ENCODE measurements at regions not wholly inside any gene's neighbourhood (a gene's known extent, or its start where the extent isn't known, plus 50 kb on each side); places are given as distances from the start of the nearest gene placed in this dataset.

DNA sequence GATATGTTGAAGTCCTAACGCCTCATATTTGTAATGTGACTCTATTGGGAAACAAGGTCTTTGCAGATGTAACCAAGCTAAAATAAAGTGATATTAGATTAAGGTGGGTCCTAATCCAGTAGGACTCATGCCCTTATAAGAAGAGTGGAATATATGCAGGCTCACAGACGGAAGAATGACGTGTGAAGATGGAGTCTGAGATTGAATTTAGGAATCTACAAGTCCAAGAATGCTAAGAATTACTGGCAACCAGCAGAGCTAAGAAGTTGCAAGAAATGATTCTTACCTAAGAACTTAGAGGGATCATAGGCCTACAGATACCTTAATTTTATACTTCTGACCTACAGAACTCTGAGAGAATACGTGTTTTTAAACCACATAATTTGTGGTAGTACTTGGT, 350.0 kb upstream of the ST8SIA4 start:
- TF ChIP-seq, protein P1, sequence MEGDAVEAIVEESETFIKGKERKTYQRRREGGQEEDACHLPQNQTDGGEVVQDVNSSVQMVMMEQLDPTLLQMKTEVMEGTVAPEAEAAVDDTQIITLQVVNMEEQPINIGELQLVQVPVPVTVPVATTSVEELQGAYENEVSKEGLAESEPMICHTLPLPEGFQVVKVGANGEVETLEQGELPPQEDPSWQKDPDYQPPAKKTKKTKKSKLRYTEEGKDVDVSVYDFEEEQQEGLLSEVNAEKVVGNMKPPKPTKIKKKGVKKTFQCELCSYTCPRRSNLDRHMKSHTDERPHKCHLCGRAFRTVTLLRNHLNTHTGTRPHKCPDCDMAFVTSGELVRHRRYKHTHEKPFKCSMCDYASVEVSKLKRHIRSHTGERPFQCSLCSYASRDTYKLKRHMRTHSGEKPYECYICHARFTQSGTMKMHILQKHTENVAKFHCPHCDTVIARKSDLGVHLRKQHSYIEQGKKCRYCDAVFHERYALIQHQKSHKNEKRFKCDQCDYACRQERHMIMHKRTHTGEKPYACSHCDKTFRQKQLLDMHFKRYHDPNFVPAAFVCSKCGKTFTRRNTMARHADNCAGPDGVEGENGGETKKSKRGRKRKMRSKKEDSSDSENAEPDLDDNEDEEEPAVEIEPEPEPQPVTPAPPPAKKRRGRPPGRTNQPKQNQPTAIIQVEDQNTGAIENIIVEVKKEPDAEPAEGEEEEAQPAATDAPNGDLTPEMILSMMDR (IDR thresholded peaks at IDR 0.05) = no peak

DNA sequence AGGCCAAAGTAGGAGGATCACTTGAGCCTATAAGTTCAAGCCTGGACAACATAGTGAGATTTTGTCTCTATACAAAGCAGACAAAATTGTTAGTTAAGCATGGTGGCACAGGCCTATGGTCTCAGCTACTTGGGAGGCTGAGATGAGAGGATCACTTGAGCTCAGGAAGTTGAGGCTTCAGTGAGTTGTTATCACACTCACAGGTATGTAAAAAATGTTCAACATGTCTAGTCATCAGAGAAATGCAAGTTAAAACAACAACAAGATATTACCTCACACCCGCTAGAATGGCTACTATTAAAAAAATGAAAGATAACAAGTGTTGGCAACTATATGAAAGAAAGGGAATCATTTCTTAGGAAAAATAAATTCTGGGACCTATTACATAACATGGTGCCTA, 341.5 kb upstream of the ST8SIA4 start:
- TF ChIP-seq, protein P1 (IDR thresholded peaks at IDR 0.05) = no peak

DNA sequence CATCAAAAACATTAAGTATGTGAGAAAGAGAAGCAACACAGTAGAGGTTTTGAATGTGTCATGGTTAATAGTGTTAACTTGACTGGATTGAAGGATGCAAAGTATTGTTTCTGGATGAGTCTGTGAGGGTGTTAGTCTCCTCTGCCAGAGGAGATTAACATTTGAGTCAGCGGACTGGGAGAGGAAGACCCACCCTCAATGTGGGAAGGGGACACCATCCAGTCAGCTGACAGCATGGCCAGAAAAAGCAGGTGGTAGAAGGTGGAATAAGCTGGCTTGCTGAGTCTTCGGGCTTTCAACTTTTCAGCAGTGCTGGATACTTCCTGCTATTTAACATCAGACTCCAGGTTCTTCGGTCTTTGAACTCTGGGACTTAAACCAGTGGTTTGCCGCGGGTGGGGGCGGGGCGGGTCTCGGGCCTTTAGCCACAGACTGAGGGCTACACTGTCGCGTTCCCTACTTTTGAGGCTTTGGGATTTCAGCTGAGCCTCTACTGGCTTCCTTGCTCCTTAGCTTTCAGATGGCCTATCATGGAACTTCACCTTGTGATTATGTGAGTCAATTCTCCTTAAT, 309.9 kb upstream of the ST8SIA4 start:
- TF ChIP-seq, protein P1 (IDR thresholded peaks at IDR 0.05) = no peak

DNA sequence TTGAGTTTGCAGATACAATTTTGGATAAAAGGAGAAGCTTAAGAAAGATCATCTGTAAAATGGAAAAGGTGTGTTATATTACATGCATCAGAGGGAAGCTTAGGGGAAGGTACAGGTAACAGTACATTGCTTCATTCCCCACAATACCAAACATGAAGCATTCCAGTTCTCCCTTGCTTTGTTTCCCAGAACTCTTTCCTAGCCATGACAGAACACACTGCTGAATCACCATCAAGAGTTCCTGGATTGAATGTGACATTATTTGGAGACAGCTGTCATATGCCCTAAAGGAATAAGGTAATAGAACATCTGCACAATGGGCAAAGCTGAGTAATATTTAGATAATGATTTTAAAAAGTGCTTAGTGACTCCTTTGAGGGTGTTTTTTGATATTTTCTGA, 303.5 kb upstream of the ST8SIA4 start:
- TF ChIP-seq, protein P1 (IDR thresholded peaks at IDR 0.05) = no peak

DNA sequence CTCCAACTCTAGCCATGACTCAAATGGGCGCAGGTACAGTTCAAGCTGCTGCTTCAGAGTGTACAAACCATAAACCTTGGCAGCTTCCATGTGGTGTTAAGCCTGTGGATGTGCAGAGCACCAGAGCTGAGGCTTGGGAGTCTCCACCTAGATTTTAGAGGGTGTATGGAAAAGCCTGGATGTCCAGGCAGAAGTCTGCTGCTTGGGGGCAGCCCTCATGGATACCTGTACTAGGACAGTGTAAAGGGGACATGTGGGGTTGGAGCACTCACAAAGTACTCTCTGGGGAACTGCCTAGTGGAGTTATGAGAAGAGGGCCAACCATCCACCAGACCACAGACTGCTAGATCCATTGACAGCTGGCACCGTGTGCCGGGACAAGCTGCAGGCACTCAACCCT, 273.5 kb upstream of the ST8SIA4 start:
- TF ChIP-seq, protein P1 (IDR thresholded peaks at IDR 0.05) = no peak

DNA sequence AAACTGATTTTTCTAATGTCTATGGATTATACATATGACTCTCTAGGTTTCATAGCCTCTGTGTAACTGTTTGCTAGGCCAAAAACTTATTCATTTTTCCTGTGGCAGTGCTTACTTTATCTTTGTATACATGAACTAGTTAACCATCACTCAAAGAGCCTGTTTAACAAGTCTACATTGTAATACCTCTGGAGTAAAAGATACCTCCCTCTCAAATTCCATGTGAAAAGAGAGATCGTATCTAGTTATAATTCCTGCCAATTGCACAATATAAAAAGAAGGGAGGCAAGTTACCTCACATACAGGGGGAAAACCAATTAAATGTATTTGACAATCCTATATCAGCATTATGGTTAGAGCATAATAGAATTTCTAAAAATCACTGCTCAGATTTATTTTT, 271.9 kb upstream of the ST8SIA4 start:
- TF ChIP-seq, protein P1 (IDR thresholded peaks at IDR 0.05) = no peak

DNA sequence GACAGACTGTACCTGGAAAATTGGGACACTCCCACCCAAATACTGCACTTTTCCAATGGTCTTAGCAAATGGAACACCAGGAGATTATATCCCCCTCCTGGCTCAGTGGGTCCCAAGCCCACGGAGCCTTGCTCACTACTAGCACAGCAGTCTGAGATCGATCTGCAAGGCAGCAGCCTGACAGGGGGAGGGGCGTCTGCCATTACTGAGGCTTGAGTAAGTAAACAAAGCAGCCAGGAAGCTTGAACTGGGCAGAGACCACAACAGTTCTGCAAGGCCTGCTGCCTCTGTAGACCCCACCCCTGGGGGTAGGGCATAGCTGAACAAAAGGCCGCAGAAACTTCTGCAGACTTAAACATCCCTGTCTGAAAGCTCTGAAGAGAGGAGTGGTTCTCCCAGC, 260.0 kb upstream of the ST8SIA4 start:
- TF ChIP-seq, protein P1 (IDR thresholded peaks at IDR 0.05) = no peak

DNA sequence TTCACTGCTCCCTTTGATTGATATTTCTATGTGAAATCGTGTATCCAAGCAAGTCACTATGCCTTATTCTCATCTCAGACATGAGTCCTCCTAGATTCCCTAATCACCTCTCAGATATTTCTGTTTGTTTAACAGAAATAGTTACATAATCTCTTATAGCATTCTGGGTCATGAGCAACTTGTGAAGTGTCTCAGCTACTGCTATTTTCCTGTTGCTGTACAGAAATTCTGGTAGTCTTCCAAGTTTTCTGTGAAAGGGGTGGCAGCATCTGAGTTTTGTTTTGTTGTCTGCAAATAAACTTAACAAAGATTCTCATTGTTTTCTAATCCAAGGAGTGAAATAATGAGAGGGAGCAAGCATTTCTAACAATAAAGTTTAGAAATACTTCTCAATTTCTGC, 256.9 kb upstream of the ST8SIA4 start:
- TF ChIP-seq, protein P1 (IDR thresholded peaks at IDR 0.05) = no peak
